ENCODE measurements at regions not wholly inside any gene's neighbourhood (a gene's known extent, or its start where the extent isn't known, plus 50 kb on each side); places are given as distances from the start of the nearest gene placed in this dataset.

DNA sequence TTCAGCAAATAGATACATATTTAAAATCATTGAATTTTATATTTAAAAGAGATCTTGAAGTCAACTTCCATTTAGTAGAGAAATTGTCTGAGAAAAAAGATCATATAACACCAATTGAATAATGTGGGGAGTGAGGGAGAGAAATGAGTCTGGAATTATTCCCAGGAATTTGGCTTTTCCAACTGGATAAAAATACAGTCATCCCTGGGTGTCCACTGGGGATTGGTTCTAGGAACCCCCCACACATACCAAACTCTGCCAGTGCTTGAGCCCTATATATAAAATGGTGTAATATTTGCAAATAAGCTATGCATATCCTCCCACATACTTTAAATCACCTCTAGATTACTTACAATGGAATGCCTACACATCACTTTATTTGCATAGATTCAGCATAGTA, 162.8 kb upstream of the SEMA3C start:
- TF ChIP-seq, protein P1, sequence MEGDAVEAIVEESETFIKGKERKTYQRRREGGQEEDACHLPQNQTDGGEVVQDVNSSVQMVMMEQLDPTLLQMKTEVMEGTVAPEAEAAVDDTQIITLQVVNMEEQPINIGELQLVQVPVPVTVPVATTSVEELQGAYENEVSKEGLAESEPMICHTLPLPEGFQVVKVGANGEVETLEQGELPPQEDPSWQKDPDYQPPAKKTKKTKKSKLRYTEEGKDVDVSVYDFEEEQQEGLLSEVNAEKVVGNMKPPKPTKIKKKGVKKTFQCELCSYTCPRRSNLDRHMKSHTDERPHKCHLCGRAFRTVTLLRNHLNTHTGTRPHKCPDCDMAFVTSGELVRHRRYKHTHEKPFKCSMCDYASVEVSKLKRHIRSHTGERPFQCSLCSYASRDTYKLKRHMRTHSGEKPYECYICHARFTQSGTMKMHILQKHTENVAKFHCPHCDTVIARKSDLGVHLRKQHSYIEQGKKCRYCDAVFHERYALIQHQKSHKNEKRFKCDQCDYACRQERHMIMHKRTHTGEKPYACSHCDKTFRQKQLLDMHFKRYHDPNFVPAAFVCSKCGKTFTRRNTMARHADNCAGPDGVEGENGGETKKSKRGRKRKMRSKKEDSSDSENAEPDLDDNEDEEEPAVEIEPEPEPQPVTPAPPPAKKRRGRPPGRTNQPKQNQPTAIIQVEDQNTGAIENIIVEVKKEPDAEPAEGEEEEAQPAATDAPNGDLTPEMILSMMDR (IDR thresholded peaks at IDR 0.05; ENCODE audit: low read length) = no peak
- TF ChIP-seq EZH2 (IDR thresholded peaks at IDR 0.05; ENCODE audit: borderline replicate concordance, low read length) = no peak
- no peak overlapping the region for H3K9ac ChIP-seq (ENCODE audit: low read length)
- no peaks in the 10 kb centered on the region for H3K36me3 ChIP-seq (ENCODE audit: insufficient read depth, low read length)
- H3F3A ChIP-seq (ENCODE audit: insufficient read depth, low read length) = no peaks in the 10 kb centered on the region
- no peaks in the 10 kb centered on the region for H3K9me2 ChIP-seq (ENCODE audit: low read depth, low read length)
- no peak overlapping the region for H3K27ac ChIP-seq (ENCODE audit: low read depth, low read length, poor library complexity, severe bottlenecking)
- no peaks in the 10 kb centered on the region for H3K4me1 ChIP-seq (ENCODE audit: insufficient read depth, low read length, severe bottlenecking)
- no peaks in the 10 kb centered on the region for H4K20me1 ChIP-seq (ENCODE audit: insufficient read depth, low read length)
- H3K79me2 ChIP-seq (ENCODE audit: insufficient read depth, low read length) = no peaks in the 10 kb centered on the region
- H3K27me3 ChIP-seq (ENCODE audit: insufficient read depth, low read length) = no peaks in the 10 kb centered on the region
- no peak overlapping the region for H3K4me2 ChIP-seq (ENCODE audit: low read length)
- no peak overlapping the region for H3K4me3 ChIP-seq (ENCODE audit: low read depth, low read length, poor library complexity, severe bottlenecking)
- no peaks in the 10 kb centered on the region for H3K9me3 ChIP-seq (ENCODE audit: low read length)
- no peak overlapping the region for H2AFZ ChIP-seq (ENCODE audit: low read length)

DNA sequence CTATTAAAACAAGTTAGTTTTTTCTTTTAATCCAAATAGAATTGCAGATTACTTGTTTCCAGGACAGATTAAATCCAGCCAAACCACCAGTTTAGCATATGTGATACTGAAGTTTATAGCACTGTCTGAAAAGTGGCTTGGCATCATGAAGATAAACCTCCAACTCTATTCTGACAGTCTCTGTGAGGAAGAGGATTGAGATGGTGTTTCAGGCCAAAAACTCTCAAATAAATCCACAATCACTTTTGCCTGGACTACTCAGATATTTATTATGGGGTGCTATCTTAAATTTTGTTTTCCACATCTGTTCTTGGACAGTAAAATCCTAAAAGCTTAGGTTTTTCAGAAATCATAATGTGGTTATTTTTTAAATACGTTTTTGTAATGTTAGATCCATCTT, 161.7 kb upstream of the SEMA3C start:
- no peak overlapping the region for H2AFZ ChIP-seq (ENCODE audit: low read length)
- no peaks in the 10 kb centered on the region for H3K9me3 ChIP-seq (ENCODE audit: low read length)
- no peaks in the 10 kb centered on the region for H3K79me2 ChIP-seq (ENCODE audit: insufficient read depth, low read length)
- no peaks in the 10 kb centered on the region for H3K27me3 ChIP-seq (ENCODE audit: insufficient read depth, low read length)
- no peaks in the 10 kb centered on the region for H3K4me1 ChIP-seq (ENCODE audit: insufficient read depth, low read length, severe bottlenecking)
- no peak overlapping the region for H3K4me2 ChIP-seq (ENCODE audit: low read length)
- no peaks in the 10 kb centered on the region for H4K20me1 ChIP-seq (ENCODE audit: insufficient read depth, low read length)
- H3K9ac ChIP-seq (ENCODE audit: low read length) = no peak overlapping the region
- no peak for TF ChIP-seq EZH2 (IDR thresholded peaks at IDR 0.05; ENCODE audit: borderline replicate concordance, low read length)
- TF ChIP-seq, protein P1 (IDR thresholded peaks at IDR 0.05; ENCODE audit: low read length) = no peak
- no peak overlapping the region for H3K4me3 ChIP-seq (ENCODE audit: low read depth, low read length, poor library complexity, severe bottlenecking)
- no peaks in the 10 kb centered on the region for H3K36me3 ChIP-seq (ENCODE audit: insufficient read depth, low read length)
- H3K27ac ChIP-seq (ENCODE audit: low read depth, low read length, poor library complexity, severe bottlenecking) = no peak overlapping the region
- H3K9me2 ChIP-seq (ENCODE audit: low read depth, low read length) = no peaks in the 10 kb centered on the region
- no peaks in the 10 kb centered on the region for H3F3A ChIP-seq (ENCODE audit: insufficient read depth, low read length)

DNA sequence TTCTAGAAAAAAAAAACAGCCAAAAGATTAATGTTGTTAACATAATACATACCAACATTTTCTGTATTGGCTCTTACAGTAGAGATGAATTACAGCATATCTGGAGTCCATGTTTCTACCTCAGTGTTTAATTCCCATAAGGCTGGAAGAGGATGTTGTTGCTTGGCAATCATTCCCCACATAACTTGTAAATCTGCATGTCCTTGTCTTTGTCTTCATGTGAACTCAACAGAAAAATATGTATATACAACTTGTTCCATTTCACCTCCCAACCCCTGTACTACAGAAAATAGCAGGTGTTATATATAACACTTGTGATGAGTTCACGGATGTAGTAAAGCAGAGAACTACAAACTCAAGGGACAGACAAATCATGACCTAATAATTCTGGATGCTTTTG, 160.9 kb upstream of the SEMA3C start:
- Histone ChIP-seq H3K36me3 (ENCODE audit: insufficient read depth, low read length) (no peaks in the 10 kb centered on the region), H4K20me1 (ENCODE audit: insufficient read depth, low read length) (no peaks in the 10 kb centered on the region), H3K9me2 (ENCODE audit: low read depth, low read length) (no peaks in the 10 kb centered on the region), H3K4me1 (ENCODE audit: insufficient read depth, low read length, severe bottlenecking) (no peaks in the 10 kb centered on the region), H3K4me3 (ENCODE audit: low read depth, low read length, poor library complexity, severe bottlenecking) (no peak overlapping the region), H3K27ac (ENCODE audit: low read depth, low read length, poor library complexity, severe bottlenecking) (no peak overlapping the region), H3F3A (ENCODE audit: insufficient read depth, low read length) (no peaks in the 10 kb centered on the region), H3K9me3 (ENCODE audit: low read length) (no peaks in the 10 kb centered on the region), H2AFZ (ENCODE audit: low read length) (no peak overlapping the region), H3K4me2 (ENCODE audit: low read length) (no peak overlapping the region), H3K79me2 (ENCODE audit: insufficient read depth, low read length) (no peaks in the 10 kb centered on the region), H3K27me3 (ENCODE audit: insufficient read depth, low read length) (no peaks in the 10 kb centered on the region), H3K9ac (ENCODE audit: low read length) (no peak overlapping the region)
- TF ChIP-seq, protein P1 (IDR thresholded peaks at IDR 0.05; ENCODE audit: low read length) = no peak
- no peak for TF ChIP-seq EZH2 (IDR thresholded peaks at IDR 0.05; ENCODE audit: borderline replicate concordance, low read length)

Data from OCI-LY1 (cell line).